HG03342 (cell line): ENCODE measurements at regions not wholly inside any gene's neighbourhood (a gene's known extent, or its start where the extent isn't known, plus 50 kb on each side); places are given as distances from the start of the nearest gene placed in this dataset.
"Not testable (repeated sequence)": the region's sequence is repeated elsewhere in the genome, so short reads cannot be mapped to it uniquely, and the experiment has no call there.

Experiments used
- ATAC-seq: cut with Tn5 transposase; IDR thresholded peaks from one replicate; pipeline ENCODE4 v1.9.1; 2021; ENCODE audit warnings: mild to moderate bottlenecking, moderate library complexity; ENCODE audit not compliant: unreplicated experiment

GRCh38 chr2:122038816-122039215, 283.4 kb downstream of the TSN start:
- ATAC-seq = not testable (repeated sequence)

GRCh38 chr2:122041455-122041854, 286.0 kb downstream of the TSN start:
- no peak for ATAC-seq

GRCh38 chr2:122051659-122052058, 296.2 kb downstream of the TSN start:
- ATAC-seq = not testable (repeated sequence)

- no peak for ATAC-seq
These were observed 300.1 kb downstream of the TSN start for GRCh38 chr2:122055521-122055931.

- ATAC-seq = no peak
These were observed 301.4 kb downstream of the TSN start for GRCh38 chr2:122056853-122057252.

- ATAC-seq = no peak
These were observed 305.8 kb downstream of the TSN start for GRCh38 chr2:122061206-122061605.

- ATAC-seq = no peak
These were observed 306.4 kb downstream of the TSN start for GRCh38 chr2:122061831-122062230.

GRCh38 chr2:122062506-122062905, 307.1 kb downstream of the TSN start:
- ATAC-seq = no peak

GRCh38 chr2:122063716-122064115, 308.3 kb downstream of the TSN start:
- ATAC-seq = no peak

GRCh38 chr2:122070241-122070731, 314.8 kb downstream of the TSN start:
- no peak for ATAC-seq

- no peak for ATAC-seq
These were observed 317.2 kb downstream of the TSN start for GRCh38 chr2:122072666-122073065.

- no peak for ATAC-seq
These were observed 318.8 kb downstream of the TSN start for GRCh38 chr2:122074201-122074600.

- no peak for ATAC-seq
These were observed 319.9 kb downstream of the TSN start for GRCh38 chr2:122075381-122075780.

GRCh38 chr2:122077114-122077513, 321.7 kb downstream of the TSN start:
- no peak for ATAC-seq

GRCh38 chr2:122077771-122078170, 322.3 kb downstream of the TSN start:
- no peak for ATAC-seq

- ATAC-seq = no peak
These were observed 323.0 kb downstream of the TSN start for GRCh38 chr2:122078451-122078850.

GRCh38 chr2:122079844-122080243, 324.4 kb downstream of the TSN start:
- no peak for ATAC-seq

- ATAC-seq = no peak
These were observed 324.9 kb downstream of the TSN start for GRCh38 chr2:122080316-122080715.

- ATAC-seq = no peak
These were observed 325.4 kb downstream of the TSN start for GRCh38 chr2:122080871-122081270.

- no peak for ATAC-seq
These were observed 326.3 kb downstream of the TSN start for GRCh38 chr2:122081751-122082150.

GRCh38 chr2:122083256-122084048, 328.0 kb downstream of the TSN start:
- no peak for ATAC-seq

GRCh38 chr2:122085672-122086071, 330.2 kb downstream of the TSN start:
- not testable (repeated sequence) for ATAC-seq

- ATAC-seq = no peak
These were observed 339.1 kb downstream of the TSN start for GRCh38 chr2:122094557-122094956.
